OCI-LY7 (cell line): ENCODE measurements at regions not wholly inside any gene's neighbourhood (a gene's known extent, or its start where the extent isn't known, plus 50 kb on each side); places are given as distances from the start of the nearest gene placed in this dataset.

Source experiments
- CTCF ChIP-seq: fragments of 200-600 bp; sonication (generic); conservative IDR thresholded peaks from 2 replicates; pipeline ENCODE4 v1.5.1; 2014; ENCODE audit warnings: mild to moderate bottlenecking, antibody characterized with exemption, low read length, moderate library complexity, mixed read lengths
- EZH2phosphoT487 ChIP-seq: fragments of 200-600 bp; sonication (generic); IDR thresholded peaks from 2 replicates; pipeline ENCODE4 v1.6.1; 2018; ENCODE audit warnings: low read depth, borderline replicate concordance, mild to moderate bottlenecking, mixed run types, antibody characterized with exemption, low read length, moderate library complexity, mixed read lengths

- TF ChIP-seq CTCF (no peak), EZH2phosphoT487 (no peak)
Measured at GRCh38 chr18:49690312-49690711, 123.0 kb downstream of the ACAA2 start.
